HG02840 (cell line): ENCODE measurements at regions not wholly inside any gene's neighbourhood (a gene's known extent, or its start where the extent isn't known, plus 50 kb on each side); places are given as distances from the start of the nearest gene placed in this dataset.

Experiments used
- ATAC-seq: cut with Tn5 transposase; IDR thresholded peaks from one replicate; pipeline ENCODE4 v1.9.1; 2021; ENCODE audit warnings: mild to moderate bottlenecking, moderate library complexity, moderate number of reproducible peaks; ENCODE audit not compliant: unreplicated experiment, low FRiP score

DNA sequence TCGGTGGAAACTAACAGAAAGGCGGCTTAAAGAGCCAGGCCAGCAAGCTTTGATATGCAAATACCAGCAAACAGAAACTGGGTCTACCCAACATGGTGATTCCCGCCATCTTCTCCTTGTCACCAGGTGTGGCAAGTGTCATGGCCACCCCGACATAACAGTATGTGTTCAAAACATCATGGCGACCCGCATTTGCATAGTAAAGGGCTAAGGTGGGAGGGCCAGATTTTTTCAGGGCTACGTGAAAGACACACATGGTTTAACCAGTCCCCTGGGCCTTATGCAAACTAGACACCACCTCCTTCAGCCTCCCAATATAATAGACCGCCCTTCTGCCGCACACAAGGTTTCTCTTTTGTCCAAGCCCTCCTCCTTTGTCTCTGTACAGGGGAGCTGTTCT is 260.4 kb downstream of the METTL4 start:
- no peak for ATAC-seq

DNA sequence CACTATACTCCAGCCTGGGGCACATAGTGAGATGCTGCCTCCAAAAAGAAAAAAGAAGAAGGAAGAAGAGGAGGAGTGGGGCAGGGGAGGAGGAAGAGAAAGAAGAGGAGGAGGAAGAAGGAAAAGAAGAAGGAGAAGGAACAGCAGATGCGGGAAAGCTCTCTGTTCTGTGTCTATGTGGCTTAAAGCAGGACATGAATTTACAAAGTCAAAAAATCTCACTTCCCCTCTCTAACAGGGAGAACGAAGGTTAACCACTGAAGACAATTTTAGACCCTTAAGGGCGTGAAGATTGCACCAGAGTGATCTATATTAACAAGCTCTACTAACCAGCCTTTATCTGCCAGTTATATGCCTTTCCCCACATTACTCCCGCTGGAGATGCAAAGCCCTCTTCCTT is 258.9 kb downstream of the METTL4 start:
- no peak for ATAC-seq

DNA sequence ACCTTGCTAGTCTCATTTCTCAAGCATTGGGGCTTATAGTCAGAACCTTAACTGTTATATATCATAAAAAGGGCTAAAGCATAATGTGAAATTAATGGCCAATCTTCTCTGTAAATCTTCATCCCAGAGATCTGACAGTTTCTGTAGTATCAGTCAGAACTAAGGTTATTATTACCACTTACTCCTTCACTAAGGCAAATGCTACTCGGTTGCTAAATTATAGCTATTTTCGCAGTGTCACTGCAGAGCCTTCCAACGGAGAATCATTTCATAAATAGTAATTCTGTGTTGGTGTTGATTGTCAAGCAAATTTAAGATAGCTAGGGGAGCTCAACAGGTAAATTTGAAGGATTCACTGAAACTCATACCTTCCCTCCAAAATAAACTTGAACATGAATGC is 258.0 kb downstream of the METTL4 start:
- no peak for ATAC-seq

DNA sequence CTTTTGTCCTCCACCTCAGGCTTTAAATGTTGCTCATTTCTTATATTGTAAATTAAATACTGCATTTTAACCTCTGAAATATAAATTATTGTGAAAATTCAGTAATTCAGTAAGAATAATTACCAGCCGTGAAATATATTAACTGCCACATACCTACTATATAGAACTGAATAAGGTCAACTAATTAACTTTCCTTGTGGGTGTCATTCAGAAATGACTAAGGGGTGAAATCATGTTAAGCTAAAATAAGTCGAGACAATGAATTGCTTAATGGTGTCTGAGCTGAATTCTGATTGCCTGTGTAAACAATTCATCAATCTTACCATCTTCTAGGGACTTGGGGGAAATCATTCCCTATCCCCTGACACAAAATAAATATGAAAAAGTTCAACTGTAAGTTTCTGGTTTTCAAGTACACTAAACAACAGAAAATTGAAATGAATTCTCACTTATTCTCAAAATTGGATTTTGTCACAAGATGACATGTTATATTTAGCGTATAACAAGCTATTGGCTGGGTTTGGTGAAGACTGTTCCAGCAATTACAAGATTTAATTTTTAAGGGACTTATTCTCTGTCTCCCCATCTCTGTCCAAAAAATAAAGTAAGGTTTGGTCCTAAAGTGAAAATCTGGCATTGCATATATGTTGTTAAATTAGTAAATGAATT is 255.1 kb downstream of the METTL4 start:
- no peak for ATAC-seq

DNA sequence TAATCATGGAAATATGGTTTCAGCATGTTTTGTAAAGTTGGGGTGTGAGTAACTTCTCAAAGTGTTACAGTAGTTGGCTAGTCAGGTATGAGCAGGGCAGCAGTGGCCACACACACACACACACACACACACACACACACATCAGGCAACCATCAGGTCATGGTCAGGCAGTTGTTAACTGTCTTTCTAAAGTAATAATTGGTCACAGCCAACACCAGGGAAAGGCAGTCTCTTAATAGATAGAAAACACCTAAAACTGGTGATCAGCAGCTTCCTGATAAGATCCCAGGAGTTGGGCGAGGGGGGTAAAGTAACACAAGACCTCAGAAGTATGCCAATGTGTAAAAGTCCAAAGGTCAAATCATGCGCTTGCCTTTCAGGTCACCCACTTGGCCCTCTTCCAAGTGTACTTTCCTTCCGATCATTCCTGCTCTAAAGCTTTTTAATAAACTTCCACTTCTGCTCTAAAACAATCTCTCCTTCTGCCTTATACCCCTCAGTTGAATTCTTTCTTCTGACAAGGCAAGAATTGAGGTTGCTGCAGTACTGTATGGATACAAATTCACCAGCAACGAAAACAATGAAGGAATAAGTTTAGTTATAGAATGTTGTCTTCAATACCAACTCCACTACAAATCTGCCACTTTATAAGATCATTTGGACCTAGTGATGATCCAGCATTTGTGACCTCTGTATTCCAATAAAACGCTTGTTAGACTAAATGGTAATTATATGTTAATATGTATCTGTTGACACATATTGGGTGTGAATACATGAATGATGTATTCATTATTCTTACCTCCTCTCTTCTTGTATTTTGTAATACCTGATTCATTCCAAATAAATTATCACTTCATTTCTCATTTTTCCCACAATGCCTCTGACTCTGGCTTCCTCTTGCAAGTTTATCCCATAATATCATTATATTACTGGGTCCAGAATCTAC is 254.3 kb downstream of the METTL4 start:
- ATAC-seq, result no peak

DNA sequence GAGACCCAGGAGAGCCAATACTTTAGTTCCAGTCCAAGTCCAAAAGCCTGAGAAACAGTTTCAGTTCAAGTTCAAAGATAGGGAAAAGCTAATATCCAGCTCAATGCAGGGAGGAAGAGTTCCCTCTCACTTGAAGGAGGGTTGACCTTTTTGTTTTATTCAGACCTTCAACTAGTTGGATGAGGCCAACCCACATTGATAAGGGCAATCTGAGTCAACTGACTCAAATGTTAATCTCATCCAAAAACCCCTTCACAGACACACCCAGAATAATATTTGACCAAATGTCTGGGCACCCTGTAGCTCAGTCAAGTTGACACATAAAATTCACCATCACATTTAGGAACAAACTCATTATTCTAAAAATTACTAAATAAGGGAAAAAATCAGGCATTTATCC is 246.8 kb downstream of the METTL4 start:
- ATAC-seq, result no peak

DNA sequence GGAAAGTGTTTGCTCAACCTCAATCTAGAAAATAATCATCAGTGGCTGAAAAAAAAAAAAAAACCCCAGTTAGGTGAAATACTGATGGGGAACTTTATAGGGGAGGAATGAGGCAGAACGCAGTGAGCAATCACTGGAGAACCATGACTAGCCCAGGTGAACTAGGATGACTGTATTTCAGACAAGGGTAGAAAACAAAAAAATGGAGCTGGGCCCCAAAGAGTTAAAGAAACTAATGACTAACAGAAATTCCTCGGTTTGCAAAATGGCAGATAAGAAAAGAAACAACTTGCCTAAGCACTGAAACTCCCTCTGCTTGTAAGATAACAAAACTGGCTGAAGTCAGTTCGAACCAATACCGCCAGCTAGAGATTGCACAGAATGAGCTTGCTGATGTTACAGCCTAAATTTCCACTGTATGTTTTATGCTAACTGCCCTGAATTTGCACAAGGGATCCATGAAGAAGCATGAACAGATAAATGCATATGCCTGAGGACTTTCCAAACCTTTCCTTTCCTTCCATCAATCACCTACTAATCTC is 245.9 kb downstream of the METTL4 start:
- no peak for ATAC-seq

DNA sequence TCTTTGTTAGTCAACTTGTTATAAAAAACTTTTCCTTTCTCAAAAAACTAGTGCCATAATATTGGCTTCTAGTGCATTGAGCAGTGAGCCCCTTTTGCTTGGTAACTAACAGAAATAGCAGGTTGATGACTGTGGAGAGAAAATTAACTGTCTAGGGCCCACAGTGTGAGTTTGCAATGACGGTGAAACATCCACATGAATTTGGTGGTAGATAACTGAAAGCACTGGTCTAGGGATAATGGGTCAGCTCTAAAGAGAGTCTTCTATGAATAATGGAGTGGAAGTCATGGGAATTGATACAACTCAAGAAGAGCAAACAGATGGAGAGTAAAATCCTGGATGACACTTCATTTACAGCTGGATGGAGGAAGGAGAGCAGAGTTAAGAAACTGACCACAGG is 245.4 kb downstream of the METTL4 start:
- no peak for ATAC-seq

DNA sequence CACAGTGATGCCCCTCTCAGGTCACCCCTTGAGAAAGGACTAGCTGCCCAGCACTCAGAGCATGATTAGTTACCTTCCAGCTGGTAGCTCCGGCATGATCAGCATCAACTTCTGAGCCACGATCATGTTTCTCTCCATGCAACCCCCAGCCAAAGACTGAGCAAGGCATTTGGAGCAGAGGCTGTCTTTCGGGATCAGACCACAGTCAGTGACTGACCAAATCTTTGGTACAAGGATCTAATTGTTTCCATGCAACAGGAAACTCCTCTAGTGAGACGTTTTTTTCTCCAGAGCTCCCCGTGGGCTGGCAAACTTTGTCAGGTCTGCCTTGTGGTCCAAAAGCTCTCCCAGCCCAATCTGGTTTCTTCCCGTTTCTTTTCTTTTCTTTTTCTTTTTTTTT is 244.3 kb downstream of the METTL4 start:
- ATAC-seq, result no peak

DNA sequence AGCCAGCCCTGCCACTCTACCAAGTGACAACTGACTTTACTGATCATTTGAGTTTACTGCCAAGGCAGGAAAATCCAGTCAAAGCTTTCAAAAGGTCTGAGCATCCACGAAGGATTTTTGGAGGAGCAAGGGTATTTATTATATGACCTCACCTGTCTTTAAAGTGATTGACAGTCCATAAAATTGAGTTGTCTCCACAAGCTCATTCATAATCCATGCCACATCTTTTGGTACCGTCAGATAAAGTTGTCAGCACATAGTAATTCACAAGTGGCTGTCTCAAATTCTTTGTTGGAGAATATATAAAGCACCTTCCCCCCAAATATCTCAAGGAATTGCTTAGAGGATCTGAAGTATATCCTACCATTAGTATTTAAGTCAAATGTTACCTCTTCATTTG is 240.5 kb downstream of the METTL4 start:
- ATAC-seq, result no peak

DNA sequence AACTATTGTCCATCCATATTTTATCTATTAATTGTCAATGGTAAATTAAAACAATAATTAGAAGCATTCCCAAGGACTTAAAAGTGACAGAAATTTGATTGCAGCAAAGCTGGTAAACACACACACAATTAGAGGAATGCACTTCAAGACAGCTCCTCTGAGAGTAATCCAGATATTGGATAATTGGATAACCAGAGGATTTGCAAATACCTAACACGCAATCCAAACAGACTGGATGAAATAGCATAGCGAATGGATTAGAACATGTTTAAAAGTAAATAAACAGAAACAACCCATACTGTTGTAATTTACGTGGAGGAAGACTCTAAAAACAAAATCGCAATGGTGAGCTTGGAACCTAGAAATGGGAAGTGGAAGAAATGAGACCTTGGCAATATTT is 239.8 kb downstream of the METTL4 start:
- ATAC-seq, result no peak

DNA sequence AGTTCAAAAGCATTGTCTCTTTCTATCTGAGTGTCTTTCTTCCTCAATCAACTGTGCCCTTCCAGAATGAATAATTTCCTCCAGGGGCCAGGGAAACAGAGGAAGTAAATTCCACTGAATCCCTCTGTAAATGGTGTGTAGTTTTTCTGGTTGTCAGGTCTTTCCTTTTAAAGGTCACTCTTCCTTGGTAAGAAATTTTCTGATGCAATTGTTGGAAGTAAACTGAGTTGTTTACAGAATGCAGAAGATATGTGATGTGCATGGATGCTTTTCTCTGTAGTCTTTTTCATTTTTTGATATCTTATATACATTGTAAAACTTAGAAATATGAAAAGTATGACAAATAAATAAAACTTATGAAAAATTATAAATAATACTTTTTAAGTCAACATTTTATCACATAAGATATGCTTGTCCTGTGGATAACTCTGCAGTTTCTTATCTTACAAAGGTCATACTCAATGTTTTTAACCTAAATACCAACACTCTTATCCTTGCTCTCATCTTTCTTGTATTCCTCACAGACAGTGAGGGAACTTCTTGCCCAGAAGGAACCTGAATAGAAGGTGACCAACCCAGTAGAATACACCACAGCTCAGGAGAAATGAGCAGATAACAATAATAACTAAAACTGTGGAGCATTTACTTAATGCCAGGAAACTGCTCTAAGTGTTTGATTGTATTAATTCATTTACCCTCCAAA is 234.5 kb downstream of the METTL4 start:
- no peak for ATAC-seq

DNA sequence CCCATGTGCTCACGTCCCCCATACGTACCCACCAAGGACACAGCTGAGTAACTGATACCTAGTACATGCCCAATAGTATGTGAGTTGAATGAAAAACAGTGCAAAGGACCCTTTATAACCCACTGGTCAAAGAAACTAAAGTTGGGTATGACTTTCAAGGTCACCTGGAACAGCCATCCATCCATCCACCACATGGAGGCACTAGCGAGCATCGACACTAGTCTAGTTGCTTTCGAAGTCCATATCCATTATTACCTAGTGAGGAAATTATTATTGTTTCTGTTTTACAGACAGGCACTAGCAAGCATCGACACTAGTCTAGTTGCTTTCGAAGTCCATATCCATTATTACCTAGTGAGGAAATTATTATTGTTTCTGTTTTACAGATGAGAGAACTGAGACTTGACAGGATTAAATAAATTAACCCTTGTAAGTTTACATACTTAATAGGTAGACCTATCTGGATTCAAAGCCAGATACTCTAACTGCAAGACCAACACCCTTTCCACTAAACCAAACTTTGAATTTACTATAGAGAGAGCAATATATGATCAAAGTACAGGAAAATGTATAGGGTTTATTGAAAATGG is 233.7 kb downstream of the METTL4 start:
- no peak for ATAC-seq

DNA sequence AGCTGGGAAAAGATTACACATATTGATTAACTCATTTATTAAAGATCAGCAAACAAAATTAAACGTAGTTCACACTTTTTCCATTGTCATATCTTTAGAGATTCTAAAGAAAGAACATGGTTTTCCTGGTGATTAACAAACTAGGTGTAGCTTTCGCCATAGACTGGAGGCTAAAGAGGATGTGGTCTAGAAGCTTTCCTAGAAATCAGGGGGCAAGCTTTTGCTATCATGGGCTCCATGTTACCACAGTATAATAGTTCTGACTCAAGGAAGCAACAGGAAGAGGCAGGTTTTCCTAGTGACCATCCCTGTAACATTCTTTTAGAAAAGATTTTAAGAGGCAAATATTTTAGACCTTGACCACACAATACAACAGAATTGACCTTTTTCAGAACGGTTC is 232.7 kb downstream of the METTL4 start:
- no peak for ATAC-seq

DNA sequence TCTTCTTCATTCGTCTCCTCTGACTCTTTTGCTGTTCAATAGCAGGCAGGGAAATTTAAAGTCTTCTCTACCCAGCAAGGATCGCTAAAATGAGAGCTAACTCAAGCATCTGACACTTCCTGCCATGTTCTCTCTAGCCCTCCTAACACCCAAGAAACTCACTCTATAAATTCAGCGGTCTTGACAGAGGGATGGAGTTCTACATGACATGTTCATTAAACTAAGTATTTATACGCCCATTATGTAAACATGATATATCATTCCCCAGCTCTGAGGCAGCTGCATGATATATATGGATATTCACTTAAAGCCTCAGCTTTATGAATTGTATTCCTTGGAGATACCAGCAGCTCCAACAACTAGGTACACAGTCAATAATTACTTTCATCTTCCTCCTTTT is 231.0 kb downstream of the METTL4 start:
- no peak for ATAC-seq

DNA sequence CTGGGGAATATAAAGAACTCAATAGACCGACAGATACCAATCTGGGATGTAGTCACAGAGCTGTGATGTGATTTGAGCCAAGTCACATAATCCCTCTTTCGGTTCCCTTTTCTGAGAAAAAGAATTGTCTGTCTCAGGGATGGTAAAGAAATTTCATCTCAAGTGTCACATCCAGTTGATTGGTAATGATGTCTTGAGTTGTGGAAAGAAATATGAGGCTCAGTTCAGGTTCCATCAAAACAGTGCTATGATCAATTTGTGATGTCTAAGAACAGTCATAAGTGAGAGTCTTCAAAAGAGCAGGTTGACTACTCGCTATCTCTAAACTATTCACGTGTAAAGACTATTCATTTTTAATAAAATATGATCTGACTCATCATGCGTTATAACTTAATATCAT is 223.3 kb downstream of the METTL4 start:
- no peak for ATAC-seq

DNA sequence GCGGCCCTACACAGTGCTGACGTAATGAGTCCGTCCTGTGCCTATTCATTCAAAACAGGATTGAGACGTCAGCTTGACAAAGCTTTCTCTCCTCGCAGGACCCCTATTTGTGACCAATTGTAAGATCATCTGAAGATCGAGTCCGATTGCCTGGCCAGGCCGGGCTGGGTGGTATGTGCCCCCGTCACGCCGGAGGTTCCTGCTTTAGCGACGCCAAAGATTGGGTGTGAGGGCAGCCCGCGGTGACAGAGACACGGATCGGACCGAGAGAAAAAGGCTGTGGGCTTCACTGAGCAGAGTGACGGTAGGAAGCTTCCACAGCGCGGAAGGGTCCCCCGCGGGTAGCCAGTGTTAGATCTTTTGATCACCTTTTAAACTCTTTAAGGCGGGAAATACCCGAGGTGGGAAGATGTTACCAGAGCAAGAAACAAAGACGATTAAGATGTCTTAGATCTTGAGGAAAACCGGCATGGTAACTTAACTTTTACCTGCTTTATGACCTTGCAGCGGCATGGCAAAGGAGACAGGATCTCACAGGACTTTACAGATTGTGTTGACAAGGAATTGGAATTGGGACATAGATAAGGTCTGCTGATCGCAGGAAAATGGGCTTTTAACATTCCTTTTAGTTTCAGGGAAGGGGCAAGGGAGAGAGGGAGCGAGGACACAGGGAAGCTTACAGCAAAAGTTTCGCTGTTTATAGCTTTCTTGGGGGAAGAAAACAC is 220.0 kb downstream of the METTL4 start:
- no peak for ATAC-seq

DNA sequence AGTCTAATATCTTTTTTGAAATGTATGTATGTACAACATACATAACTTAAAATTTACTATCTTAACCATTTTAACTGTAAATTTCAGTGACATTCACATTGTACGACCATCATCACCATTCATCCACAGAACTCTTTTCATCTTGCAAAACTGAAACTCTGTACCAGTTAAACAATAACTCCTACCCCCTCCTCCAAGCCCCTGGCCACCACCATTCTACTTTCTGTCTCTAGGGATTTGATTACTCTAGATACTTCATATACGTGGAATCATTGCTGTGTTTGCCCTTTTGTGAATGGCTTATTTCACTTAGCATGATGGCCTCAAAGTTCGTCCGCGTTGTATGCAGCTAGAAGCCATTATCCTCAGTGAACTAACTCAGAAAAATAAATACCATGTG is 217.0 kb downstream of the METTL4 start:
- no peak for ATAC-seq

DNA sequence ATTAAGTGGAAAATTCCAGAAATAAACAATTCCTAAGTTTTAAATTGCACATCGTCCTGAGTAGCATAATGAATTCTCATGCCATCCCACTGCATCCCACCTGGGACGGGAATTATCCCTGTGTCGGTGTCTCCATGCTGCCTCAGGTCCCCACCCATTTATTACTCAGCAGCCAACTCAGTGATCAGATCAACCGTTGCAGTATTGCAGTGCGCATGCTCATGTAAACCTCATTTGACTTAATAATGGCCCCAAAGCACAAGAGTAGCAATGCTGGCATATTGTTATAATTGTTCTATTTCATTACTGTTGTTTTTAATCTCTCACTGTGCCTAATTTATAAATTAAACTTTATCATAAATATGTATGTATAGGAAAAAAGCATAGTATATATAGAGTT is 214.4 kb downstream of the METTL4 start:
- no peak for ATAC-seq

DNA sequence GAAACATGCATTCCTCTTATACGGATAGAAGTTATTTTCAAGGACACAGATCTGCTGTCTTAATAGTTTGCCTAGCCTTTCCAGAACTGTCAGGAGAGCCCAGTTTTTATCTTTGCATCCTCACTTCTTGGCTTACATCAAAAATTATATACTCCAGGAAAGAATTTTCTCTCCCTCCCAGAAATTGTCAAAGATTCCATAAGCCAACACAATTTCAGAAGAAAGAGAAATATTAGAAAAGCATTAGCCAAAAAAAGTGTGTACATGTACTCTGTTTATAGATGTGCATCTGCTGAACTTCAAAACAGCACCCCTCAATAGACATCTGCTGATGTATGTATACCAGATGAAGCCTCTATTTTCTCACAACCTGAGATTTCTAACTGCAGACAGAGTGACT is 210.4 kb downstream of the METTL4 start:
- no peak for ATAC-seq
